ENCODE measurements at regions not wholly inside any gene's neighbourhood (a gene's known extent, or its start where the extent isn't known, plus 50 kb on each side); places are given as distances from the start of the nearest gene placed in this dataset.

- WGBS (ENCODE audit: insufficient coverage, low coverage, missing lambda C conversion rate): 22% methylated on average over 4 of the region's 4 CpGs
- CTCF ChIA-PET (ENCODE audit: low intra/inter-chr PET ratio): no interaction called here
- TF ChIP-seq NUFIP1 (IDR thresholded peaks at IDR 0.05; ENCODE audit: partially characterized antibody): no peak
- no peak for TF ChIP-seq NR2C2 (CRISPR knock-in tag; IDR thresholded peaks at IDR 0.05)
- TF ChIP-seq NR2C2 (tag; IDR thresholded peaks at IDR 0.05): peak; percentile 27; the same call in 1 of the 2 replicates
- TF ChIP-seq MYC (IDR thresholded peaks at IDR 0.05; ENCODE audit: low read depth, low read length): no peak
- TF ChIP-seq MYC (CRISPR knock-in tag; IDR thresholded peaks at IDR 0.05; ENCODE audit: borderline replicate concordance, low read depth): no peak
- no peak for TF ChIP-seq XRCC4 (IDR thresholded peaks at IDR 0.05; ENCODE audit: extremely low read depth, insufficient read depth, insufficient read length)
- TF ChIP-seq ATF3 (IDR thresholded peaks at IDR 0.05): peak; percentile 40; the same call in 1 of the 2 replicates
- no peak for TF ChIP-seq ATF3 (CRISPR knock-in tag; conservative IDR thresholded peaks at IDR 0.05)
- TF ChIP-seq USF1 (CRISPR knock-in tag; IDR thresholded peaks at IDR 0.05): no peak
- TF ChIP-seq UBTF (IDR thresholded peaks at IDR 0.05; ENCODE audit: borderline replicate concordance in 1 of 2, low read depth in 2 of 2, low read length in 2 of 2): no peak
- no peak for TF ChIP-seq TCF15 (CRISPR knock-in tag; IDR thresholded peaks at IDR 0.05)
- TF ChIP-seq MEIS2 (IDR thresholded peaks at IDR 0.05; ENCODE audit: partially characterized antibody): peak; percentile 62
- TF ChIP-seq CEBPG (CRISPR knock-in tag; IDR thresholded peaks at IDR 0.05): no peak
- TF ChIP-seq CEBPG (tag; conservative IDR thresholded peaks at IDR 0.05 in 1 of 2, IDR thresholded peaks at IDR 0.05 in 1 of 2): peak; percentile 35 to 40; a peak in 2 of 4 replicates
- TF ChIP-seq ZNF655 (CRISPR knock-in tag; IDR thresholded peaks at IDR 0.05): no peak
- TF ChIP-seq HDAC8 (tag; IDR thresholded peaks at IDR 0.05): no peak
Measured at GRCh38 chr6:134529921-134530320, 212.0 kb upstream of the SGK1 start.

More at GRCh38 chr6:134529921-134530320, 212.0 kb upstream of the SGK1 start:
- Histone ChIP-seq H3K4me3 (no peak overlapping the region), H3K4me2 (ENCODE audit: insufficient read depth, low read length) (no peak overlapping the region), H3K4me1 (replicated peaks in 1 of 2; ENCODE audit: control insufficient read depth in 2 of 2, insufficient read depth in 2 of 2, low read length in 2 of 2) (peaks cover 0 to 10% of the 10 kb centered on the region in 2 experiments; a peak in 3 of 5 replicates), H3K27me3 (ENCODE audit: control insufficient read depth in 2 of 2, insufficient read depth in 2 of 2, low read length in 2 of 2) (no peaks in the 10 kb centered on the region), H3K36me3 (ENCODE audit: control insufficient read depth, insufficient read depth, low read length) (no peaks in the 10 kb centered on the region), H3K9ac (ENCODE audit: insufficient read depth in 1 of 2, low read depth in 2 of 2, low read length in 2 of 2) (no peak overlapping the region), H3K9me3 (replicated peaks; ENCODE audit: control insufficient read depth, insufficient read depth, low read depth, low read length) (no peaks in the 10 kb centered on the region), H2AFZ (ENCODE audit: low read depth, low read length) (peak overlapping the region; percentile 14), H4K20me1 (replicated peaks; ENCODE audit: control insufficient read depth, insufficient read depth, low read length) (no peaks in the 10 kb centered on the region), H3K9me1 (ENCODE audit: control insufficient read depth, insufficient read depth, low read length) (no peaks in the 10 kb centered on the region), H3K27ac (ENCODE audit: extremely low read depth, low read depth, low read length) (no peak overlapping the region), H3K79me2 (ENCODE audit: control insufficient read depth, insufficient read depth, low read length) (no peaks in the 10 kb centered on the region)
- FAIRE-seq (no peak), ATAC-seq (no peak), DNase-seq (ENCODE audit: extremely low read depth in 1 of 4, low spot score in 3 of 4) (no peak)
- intact Hi-C loops (cut with micrococcal nuclease): no loop called here
- in situ Hi-C loops (cut with MboI): no loop called here
- POLR2A ChIA-PET: interaction anchor here (1.0 to 1.1 kb wide), 2 partner anchors 10 kb away, joined by 3 read pairs; no protein-coding TSS in a partner anchor
- BruUV-seq (replicated peaks): no TSS peak
